ENCODE measurements at regions not wholly inside any gene's neighbourhood (a gene's known extent, or its start where the extent isn't known, plus 50 kb on each side); places are given as distances from the start of the nearest gene placed in this dataset.

GRCh38 chr16:48448841-48449481 is 63.7 kb upstream of the SIAH1 start:
- TF ChIP-seq CTCF (IDR thresholded peaks at IDR 0.05; ENCODE audit: borderline replicate concordance, control extremely low read depth, extremely low read depth, insufficient read depth, missing control alignments), result no peak
- in situ Hi-C loops (cut with MboI; ENCODE audit: low sequenced_read_pairs, unreplicated experiment), result no loop called here
- no peak for DNase-seq (ENCODE audit: low spot score)

- no peak for DNase-seq (ENCODE audit: low spot score)
- no peak for TF ChIP-seq CTCF (IDR thresholded peaks at IDR 0.05; ENCODE audit: borderline replicate concordance, control extremely low read depth, extremely low read depth, insufficient read depth, missing control alignments)
- in situ Hi-C loops (cut with MboI; ENCODE audit: low sequenced_read_pairs, unreplicated experiment), result no loop called here
Observed at GRCh38 chr16:48447940-48448536, 62.8 kb upstream of the SIAH1 start.

- no peak for DNase-seq (ENCODE audit: low spot score)
- TF ChIP-seq CTCF (IDR thresholded peaks at IDR 0.05; ENCODE audit: borderline replicate concordance, control extremely low read depth, extremely low read depth, insufficient read depth, missing control alignments), result no peak
- in situ Hi-C loops (cut with MboI; ENCODE audit: low sequenced_read_pairs, unreplicated experiment), result no loop called here
Observed at GRCh38 chr16:48447428-48447827, 62.2 kb upstream of the SIAH1 start.

- no peak for TF ChIP-seq CTCF (IDR thresholded peaks at IDR 0.05; ENCODE audit: borderline replicate concordance, control extremely low read depth, extremely low read depth, insufficient read depth, missing control alignments)
- in situ Hi-C loops (cut with MboI; ENCODE audit: low sequenced_read_pairs, unreplicated experiment), result no loop called here
Observed at GRCh38 chr16:48446534-48446920, 61.3 kb upstream of the SIAH1 start.

GRCh38 chr16:48445782-48446533 is 60.7 kb upstream of the SIAH1 start:
- no peak for TF ChIP-seq CTCF (IDR thresholded peaks at IDR 0.05; ENCODE audit: borderline replicate concordance, control extremely low read depth, extremely low read depth, insufficient read depth, missing control alignments)
- no peak for DNase-seq (ENCODE audit: low spot score)
- in situ Hi-C loops (cut with MboI; ENCODE audit: low sequenced_read_pairs, unreplicated experiment), result no loop called here

More at GRCh38 chr16:48446534-48446920, 61.3 kb upstream of the SIAH1 start:
- DNase-seq (ENCODE audit: low spot score), result no peak

- no peak for DNase-seq (ENCODE audit: low spot score)
- no peak for TF ChIP-seq CTCF (IDR thresholded peaks at IDR 0.05; ENCODE audit: borderline replicate concordance, control extremely low read depth, extremely low read depth, insufficient read depth, missing control alignments)
- in situ Hi-C loops (cut with MboI; ENCODE audit: low sequenced_read_pairs, unreplicated experiment), result no loop called here
Observed at GRCh38 chr16:48444574-48444973, 59.4 kb upstream of the SIAH1 start.
